ENCODE measurements at regions not wholly inside any gene's neighbourhood (a gene's known extent, or its start where the extent isn't known, plus 50 kb on each side); places are given as distances from the start of the nearest gene placed in this dataset.

GRCh38 chr1:30579580-30579979 lies 143.8 kb downstream of the MATN1 start (continued):
- no peak for TF ChIP-seq ZBTB33 (IDR thresholded peaks at IDR 0.05)
- TF ChIP-seq FOXA1 (IDR thresholded peaks at IDR 0.05) = no peak

GRCh38 chr1:30575066-30575465 lies 148.3 kb downstream of the MATN1 start:
- H3K4me1 ChIP-seq (ENCODE audit: control insufficient read depth in 4 of 4, insufficient read depth in 4 of 4, low read length in 3 of 4) = no peaks in the 10 kb centered on the region
- WGBS = 67% methylated on average over 5 of the region's 5 CpGs

GRCh38 chr1:30572192-30572591 lies 151.2 kb downstream of the MATN1 start:
- no peak for DNase-seq (ENCODE audit: low spot score)
- Histone ChIP-seq H3K9me3 (ENCODE audit: control insufficient read depth in 4 of 4, low read length in 3 of 4) (no peaks in the 10 kb centered on the region), H3K4me3 (ENCODE audit: low read depth in 1 of 3, low read length in 3 of 3) (no peak overlapping the region), H3K4me1 (ENCODE audit: control insufficient read depth in 4 of 4, insufficient read depth in 4 of 4, low read length in 3 of 4) (no peaks in the 10 kb centered on the region), H3K27ac (ENCODE audit: low read depth in 1 of 2, low read length in 2 of 2) (no peak overlapping the region), H3K9ac (ENCODE audit: low read depth in 1 of 2, low read length in 2 of 2) (no peak overlapping the region), H3K27me3 (ENCODE audit: control insufficient read depth in 4 of 4, insufficient read depth in 4 of 4, low read length in 3 of 4) (no peaks in the 10 kb centered on the region), H3K36me3 (ENCODE audit: control insufficient read depth in 4 of 4, insufficient read depth in 3 of 4, low read depth in 1 of 4, low read length in 3 of 4) (no peaks in the 10 kb centered on the region)
- TF ChIP-seq TAF1 (conservative IDR thresholded peaks at IDR 0.05) (no peak), MAX (IDR thresholded peaks at IDR 0.05) (no peak), ZBTB33 (IDR thresholded peaks at IDR 0.05) (no peak), RAD21 (IDR thresholded peaks at IDR 0.05) (peak; percentile 35 to 60), CTCF (IDR thresholded peaks at IDR 0.05; ENCODE audit: low read depth, low read length, missing input control) (peak; percentile 29)

More at GRCh38 chr1:30575066-30575465, 148.3 kb downstream of the MATN1 start:
- Histone ChIP-seq H3K9ac (ENCODE audit: low read depth in 1 of 2, low read length in 2 of 2) (no peak overlapping the region), H3K4me3 (ENCODE audit: low read depth in 1 of 3, low read length in 3 of 3) (no peak overlapping the region), H3K27ac (ENCODE audit: low read depth in 1 of 2, low read length in 2 of 2) (no peak overlapping the region), H3K36me3 (ENCODE audit: control insufficient read depth in 4 of 4, insufficient read depth in 3 of 4, low read depth in 1 of 4, low read length in 3 of 4) (no peaks in the 10 kb centered on the region), H3K9me3 (ENCODE audit: control insufficient read depth in 4 of 4, low read length in 3 of 4) (no peaks in the 10 kb centered on the region), H3K27me3 (ENCODE audit: control insufficient read depth in 4 of 4, insufficient read depth in 4 of 4, low read length in 3 of 4) (no peaks in the 10 kb centered on the region)
- DNase-seq (ENCODE audit: low spot score) = no peak
- TF ChIP-seq ATF3 (IDR thresholded peaks at IDR 0.05) (no peak), JUND (IDR thresholded peaks at IDR 0.05) (no peak), ZBTB33 (IDR thresholded peaks at IDR 0.05) (no peak)
